ENCODE measurements at regions not wholly inside any gene's neighbourhood (a gene's known extent, or its start where the extent isn't known, plus 50 kb on each side); places are given as distances from the start of the nearest gene placed in this dataset.

GRCh38 chrX:100217547-100217946 is 192.5 kb downstream of the PCDH19 start:
- no peak overlapping the region for H3K4me3 Mint-ChIP-seq
- no peaks in the 10 kb centered on the region for H3K9me3 Mint-ChIP-seq
- ATAC-seq (replicated peaks), result no peak
- H3K4me1 Mint-ChIP-seq, result no peaks in the 10 kb centered on the region
- H3K36me3 Mint-ChIP-seq, result no peaks in the 10 kb centered on the region
- H3K27me3 Mint-ChIP-seq, result no peaks in the 10 kb centered on the region
- no peak overlapping the region for H3K27ac Mint-ChIP-seq
- DNase-seq, result no peak

- ATAC-seq (replicated peaks) (no peak), DNase-seq (no peak)
- Mint-ChIP-seq H3K36me3 (no peaks in the 10 kb centered on the region), H3K9me3 (peaks cover 0 to 2% of the 10 kb centered on the region in 2 donors), H3K4me3 (no peak overlapping the region), H3K27ac (no peak overlapping the region), H3K4me1 (no peaks in the 10 kb centered on the region), H3K27me3 (no peaks in the 10 kb centered on the region)
Measured at GRCh38 chrX:100216083-100216482, 194.0 kb downstream of the PCDH19 start.

- no peak overlapping the region for H3K4me3 Mint-ChIP-seq
- H3K36me3 Mint-ChIP-seq, result no peaks in the 10 kb centered on the region
- H3K27ac Mint-ChIP-seq, result no peak overlapping the region
- peaks cover 0 to 2% of the 10 kb centered on the region in 2 donors for H3K9me3 Mint-ChIP-seq
- H3K4me1 Mint-ChIP-seq, result no peaks in the 10 kb centered on the region
- peak; percentile 12 for ATAC-seq (replicated peaks)
- no peak for DNase-seq
- no peaks in the 10 kb centered on the region for H3K27me3 Mint-ChIP-seq
Measured at GRCh38 chrX:100208076-100208475, 202.0 kb downstream of the PCDH19 start.

GRCh38 chrX:100207331-100208024 is 202.6 kb downstream of the PCDH19 start:
- Mint-ChIP-seq H3K36me3 (no peaks in the 10 kb centered on the region), H3K4me3 (no peak overlapping the region), H3K9me3 (peaks cover 0 to 2% of the 10 kb centered on the region in 2 donors), H3K27ac (no peak overlapping the region), H3K27me3 (no peaks in the 10 kb centered on the region), H3K4me1 (no peaks in the 10 kb centered on the region)
- DNase-seq (no peak), ATAC-seq (replicated peaks) (peak; percentile 87 to 88)

- Mint-ChIP-seq H3K27ac (no peak overlapping the region), H3K9me3 (no peaks in the 10 kb centered on the region), H3K4me3 (no peak overlapping the region), H3K36me3 (no peaks in the 10 kb centered on the region), H3K4me1 (no peaks in the 10 kb centered on the region), H3K27me3 (no peaks in the 10 kb centered on the region)
- no peak for DNase-seq
- ATAC-seq (replicated peaks), result no peak
Measured at GRCh38 chrX:100204534-100204933, 205.5 kb downstream of the PCDH19 start.

GRCh38 chrX:100194082-100194775 is 215.8 kb downstream of the PCDH19 start:
- Mint-ChIP-seq H3K9me3 (no peaks in the 10 kb centered on the region), H3K4me1 (no peaks in the 10 kb centered on the region), H3K27me3 (no peaks in the 10 kb centered on the region)

More at GRCh38 chrX:100194082-100194775, 215.8 kb downstream of the PCDH19 start:
- no peak for DNase-seq
- Mint-ChIP-seq H3K4me3 (no peak overlapping the region), H3K27ac (no peak overlapping the region), H3K36me3 (no peaks in the 10 kb centered on the region)
- ATAC-seq (replicated peaks), result no peak
